ENCODE measurements at regions not wholly inside any gene's neighbourhood (a gene's known extent, or its start where the extent isn't known, plus 50 kb on each side); places are given as distances from the start of the nearest gene placed in this dataset.
A peak's percentile ranks its signal among the peaks of the same experiment; 100 is the strongest.

DNA sequence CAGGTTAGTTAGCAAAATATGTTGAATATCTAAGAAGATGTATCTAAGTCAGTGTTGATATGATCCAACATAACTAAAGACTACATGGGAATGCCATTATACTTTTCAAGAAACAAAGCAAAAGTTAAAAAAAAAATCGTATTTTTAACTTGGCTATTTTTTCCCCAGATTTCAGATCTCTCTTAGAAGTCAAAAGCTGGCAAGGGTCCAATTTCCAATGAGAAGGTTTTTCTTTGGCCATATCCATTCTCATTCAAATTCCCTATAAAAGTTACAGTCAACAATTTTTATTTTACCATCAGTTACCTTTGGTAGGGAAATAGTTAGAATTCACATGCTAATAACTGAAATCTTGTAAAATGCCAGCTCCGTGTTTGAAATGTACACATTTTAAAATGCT, 70.5 kb upstream of the FAT3 start (continued):
- no peak for TF ChIP-seq CTCF (IDR thresholded peaks at IDR 0.05)

GRCh38 chr11:92153542-92153941, 71.1 kb upstream of the FAT3 start:
- Mint-ChIP-seq H3K27me3 (ENCODE audit: low read depth) (no peaks in the 10 kb centered on the region), H3K36me3 (peaks cover 17% of the 10 kb centered on the region), H3K27ac (no peak overlapping the region), H3K9me3 (peaks cover 12% of the 10 kb centered on the region), H3K4me1 (peaks cover 24% of the 10 kb centered on the region), H3K4me3 (no peak overlapping the region)
- TF ChIP-seq ZNF416 (CRISPR knock-in tag; IDR thresholded peaks at IDR 0.05) (no peak), OVOL2 (CRISPR knock-in tag; IDR thresholded peaks at IDR 0.05; ENCODE audit: borderline replicate concordance) (no peak), JUN (CRISPR knock-in tag; IDR thresholded peaks at IDR 0.05) (no peak), CBFB (CRISPR knock-in tag; IDR thresholded peaks at IDR 0.05; ENCODE audit: low read depth) (no peak), PRDM15 (CRISPR knock-in tag; IDR thresholded peaks at IDR 0.05) (no peak), ATF2 (CRISPR knock-in tag; IDR thresholded peaks at IDR 0.05; ENCODE audit: borderline replicate concordance, low read depth) (no peak), ETV6 (CRISPR knock-in tag; IDR thresholded peaks at IDR 0.05) (no peak), GRHL2 (CRISPR knock-in tag; IDR thresholded peaks at IDR 0.05; ENCODE audit: insufficient replicate concordance, severe bottlenecking) (no peak), NFATC4 (CRISPR knock-in tag; IDR thresholded peaks at IDR 0.05) (no peak), ZMAT4 (CRISPR knock-in tag; IDR thresholded peaks at IDR 0.05) (no peak), ESRRA (CRISPR knock-in tag; IDR thresholded peaks at IDR 0.05; ENCODE audit: borderline replicate concordance) (no peak), FOXP1 (CRISPR knock-in tag; IDR thresholded peaks at IDR 0.05; ENCODE audit: borderline replicate concordance) (no peak), SMAD4 (CRISPR knock-in tag; IDR thresholded peaks at IDR 0.05) (no peak), NR3C1 (CRISPR knock-in tag; conservative IDR thresholded peaks at IDR 0.05; ENCODE audit: low read depth) (no peak)
- TF ChIP-seq, protein P1, sequence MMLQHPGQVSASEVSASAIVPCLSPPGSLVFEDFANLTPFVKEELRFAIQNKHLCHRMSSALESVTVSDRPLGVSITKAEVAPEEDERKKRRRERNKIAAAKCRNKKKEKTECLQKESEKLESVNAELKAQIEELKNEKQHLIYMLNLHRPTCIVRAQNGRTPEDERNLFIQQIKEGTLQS (CRISPR knock-in tag; conservative IDR thresholded peaks at IDR 0.05), result no peak
- no peak for DNase-seq (ENCODE audit: low spot score)
- ChIA-PET POLR2A (no interaction called here), CTCF (interaction anchor here (2.1 to 2.5 kb wide), 5 partner anchors 16 to 733 kb away, joined by 8 to 15 read pairs (median 11); partner anchors contain the start of gene FAT3)
- ATAC-seq, result no peak

- CTCF ChIA-PET, result interaction anchor here (0.5 to 2.7 kb wide), 32 partner anchors 15 to 737 kb away, joined by 3 to 15 read pairs (median 4); partner anchors contain the start of gene FAT3
Observed at GRCh38 chr11:92152245-92152644, 72.4 kb upstream of the FAT3 start.

More at GRCh38 chr11:92152245-92152644, 72.4 kb upstream of the FAT3 start:
- peak; percentile 52 for DNase-seq (ENCODE audit: low spot score)
- Mint-ChIP-seq H3K4me1 (peaks cover 24% of the 10 kb centered on the region), H3K9me3 (peaks cover 9% of the 10 kb centered on the region), H3K27ac (no peak overlapping the region), H3K36me3 (peaks cover 11% of the 10 kb centered on the region), H3K4me3 (no peak overlapping the region), H3K27me3 (ENCODE audit: low read depth) (no peaks in the 10 kb centered on the region)
- POLR2A ChIA-PET, result no interaction called here
- TF ChIP-seq CTCF (IDR thresholded peaks at IDR 0.05) (0 out of 2 replicates have a peak, but pooled peaks have one; percentile 36), TEAD1 (CRISPR knock-in tag; IDR thresholded peaks at IDR 0.05) (no peak), JUN (CRISPR knock-in tag; IDR thresholded peaks at IDR 0.05) (no peak), RELA (CRISPR knock-in tag; IDR thresholded peaks at IDR 0.05; ENCODE audit: borderline replicate concordance) (no peak), ATF1 (CRISPR knock-in tag; IDR thresholded peaks at IDR 0.05) (no peak), ZNF396 (CRISPR knock-in tag; IDR thresholded peaks at IDR 0.05; ENCODE audit: borderline replicate concordance) (0 out of 2 replicates have a peak, but pooled peaks have one; percentile 19)
- TF ChIP-seq, protein P2, sequence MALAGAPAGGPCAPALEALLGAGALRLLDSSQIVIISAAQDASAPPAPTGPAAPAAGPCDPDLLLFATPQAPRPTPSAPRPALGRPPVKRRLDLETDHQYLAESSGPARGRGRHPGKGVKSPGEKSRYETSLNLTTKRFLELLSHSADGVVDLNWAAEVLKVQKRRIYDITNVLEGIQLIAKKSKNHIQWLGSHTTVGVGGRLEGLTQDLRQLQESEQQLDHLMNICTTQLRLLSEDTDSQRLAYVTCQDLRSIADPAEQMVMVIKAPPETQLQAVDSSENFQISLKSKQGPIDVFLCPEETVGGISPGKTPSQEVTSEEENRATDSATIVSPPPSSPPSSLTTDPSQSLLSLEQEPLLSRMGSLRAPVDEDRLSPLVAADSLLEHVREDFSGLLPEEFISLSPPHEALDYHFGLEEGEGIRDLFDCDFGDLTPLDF (CRISPR knock-in tag; IDR thresholded peaks at IDR 0.05), result no peak
- ATAC-seq, result peak; percentile 95
